ENCODE measurements at regions not wholly inside any gene's neighbourhood (a gene's known extent, or its start where the extent isn't known, plus 50 kb on each side); places are given as distances from the start of the nearest gene placed in this dataset.
"Not testable (repeated sequence)": the region's sequence is repeated elsewhere in the genome, so short reads cannot be mapped to it uniquely, and the experiment has no call there.

- not testable (repeated sequence) for DNase-seq (ENCODE audit: low read depth)
These were observed 206.3 kb downstream of the SLC38A4 start for GRCh38 chr12:46619474-46619873.

GRCh38 chr12:46617737-46618136, 208.1 kb downstream of the SLC38A4 start:
- DNase-seq (ENCODE audit: low read depth) = not testable (repeated sequence)

- no peak for DNase-seq (ENCODE audit: low read depth)
These were observed 208.6 kb downstream of the SLC38A4 start for GRCh38 chr12:46617167-46617566.

GRCh38 chr12:46610754-46611153, 215.0 kb downstream of the SLC38A4 start:
- no peak for DNase-seq (ENCODE audit: low read depth)

- DNase-seq (ENCODE audit: low read depth) = no peak
These were observed 216.1 kb downstream of the SLC38A4 start for GRCh38 chr12:46609674-46610073.

GRCh38 chr12:46609273-46609623, 216.5 kb downstream of the SLC38A4 start:
- no peak for DNase-seq (ENCODE audit: low read depth)

GRCh38 chr12:46608431-46609272, 217.1 kb downstream of the SLC38A4 start:
- no peak for DNase-seq (ENCODE audit: low read depth)

GRCh38 chr12:46604684-46605083, 221.1 kb downstream of the SLC38A4 start:
- DNase-seq (ENCODE audit: low read depth) = no peak

- DNase-seq (ENCODE audit: low read depth) = no peak
These were observed 221.9 kb downstream of the SLC38A4 start for GRCh38 chr12:46603776-46604456.

- DNase-seq (ENCODE audit: low read depth) = no peak
These were observed 223.3 kb downstream of the SLC38A4 start for GRCh38 chr12:46602474-46602873.

- no peak for DNase-seq (ENCODE audit: low read depth)
These were observed 218.6 kb upstream of the SLC38A2 start for GRCh38 chr12:46590991-46591703.

- peak; percentile 54 for DNase-seq (ENCODE audit: low read depth)
These were observed 213.5 kb upstream of the SLC38A2 start for GRCh38 chr12:46585854-46586621.

- DNase-seq (ENCODE audit: low read depth) = not testable (repeated sequence)
These were observed 211.5 kb upstream of the SLC38A2 start for GRCh38 chr12:46584098-46584497.

GRCh38 chr12:46581990-46582389, 209.4 kb upstream of the SLC38A2 start:
- not testable (repeated sequence) for DNase-seq (ENCODE audit: low read depth)

- no peak for DNase-seq (ENCODE audit: low read depth)
These were observed 207.9 kb upstream of the SLC38A2 start for GRCh38 chr12:46580445-46580844.

- no peak for DNase-seq (ENCODE audit: low read depth)
These were observed 206.9 kb upstream of the SLC38A2 start for GRCh38 chr12:46579474-46579873.

GRCh38 chr12:46578190-46578982, 205.8 kb upstream of the SLC38A2 start:
- no peak for DNase-seq (ENCODE audit: low read depth)

- DNase-seq (ENCODE audit: low read depth) = no peak
These were observed 204.6 kb upstream of the SLC38A2 start for GRCh38 chr12:46577063-46577776.

GRCh38 chr12:46574847-46575246, 202.3 kb upstream of the SLC38A2 start:
- DNase-seq (ENCODE audit: low read depth) = no peak

- DNase-seq (ENCODE audit: low read depth) = no peak
These were observed 200.7 kb upstream of the SLC38A2 start for GRCh38 chr12:46573347-46573658.

Measured in HS-27A (cell line).